SK-N-SH (cell line): ENCODE measurements at regions not wholly inside any gene's neighbourhood (a gene's known extent, or its start where the extent isn't known, plus 50 kb on each side); places are given as distances from the start of the nearest gene placed in this dataset.

Experiments used
- CTCF ChIP-seq: fragments of 200-600 bp; sonication (generic); IDR thresholded peaks from 2 replicates; pipeline ENCODE4 v1.6.1; 2017; ENCODE audit warnings: antibody characterized with exemption, mild to moderate bottlenecking, moderate library complexity
- EP300 ChIP-seq, 2 experiments: IDR thresholded peaks; 2 replicates each; pipeline versions ENCODE4 v1.4.0 to v1.6.1; 2012; ENCODE audit warnings: borderline replicate concordance in 1 of 2, low read depth in 1 of 2, low read length in 1 of 2
- EZH2phosphoT487 ChIP-seq: fragments of 200-600 bp; sonication (generic); IDR thresholded peaks from 2 replicates; pipeline ENCODE4 v1.6.1; 2017; ENCODE audit warnings: low read depth, mixed run types, mild to moderate bottlenecking, antibody characterized with exemption, moderate library complexity, borderline replicate concordance
- FOSL2 ChIP-seq: IDR thresholded peaks from 2 replicates; pipeline ENCODE4 v1.4.0; 2012; ENCODE audit warnings: low read depth, mild to moderate bottlenecking, moderate library complexity, borderline replicate concordance
- GABPA ChIP-seq: IDR thresholded peaks from 2 replicates; pipeline ENCODE4 v1.4.0; 2012; ENCODE audit warnings: low read depth, mild to moderate bottlenecking
- MEF2A ChIP-seq: IDR thresholded peaks from 2 replicates; pipeline ENCODE4 v1.4.0; 2012; ENCODE audit warnings: low read depth, borderline replicate concordance
- POLR2AphosphoS5 ChIP-seq: IDR thresholded peaks from 2 replicates; pipeline ENCODE4 v1.6.1; 2012; ENCODE audit warnings: low read depth, low read length
- USF2 ChIP-seq: fragments of 150-350 bp; IDR thresholded peaks from 2 replicates; pipeline ENCODE4 v1.6.1; 2017; ENCODE audit warnings: antibody characterized with exemption, low read length, low read depth, borderline replicate concordance
- TF ChIP-seq, protein P1 (sequence below): IDR thresholded peaks from 2 replicates; pipeline ENCODE4 v1.4.0; 2012; ENCODE audit warnings: low read depth

DNA sequence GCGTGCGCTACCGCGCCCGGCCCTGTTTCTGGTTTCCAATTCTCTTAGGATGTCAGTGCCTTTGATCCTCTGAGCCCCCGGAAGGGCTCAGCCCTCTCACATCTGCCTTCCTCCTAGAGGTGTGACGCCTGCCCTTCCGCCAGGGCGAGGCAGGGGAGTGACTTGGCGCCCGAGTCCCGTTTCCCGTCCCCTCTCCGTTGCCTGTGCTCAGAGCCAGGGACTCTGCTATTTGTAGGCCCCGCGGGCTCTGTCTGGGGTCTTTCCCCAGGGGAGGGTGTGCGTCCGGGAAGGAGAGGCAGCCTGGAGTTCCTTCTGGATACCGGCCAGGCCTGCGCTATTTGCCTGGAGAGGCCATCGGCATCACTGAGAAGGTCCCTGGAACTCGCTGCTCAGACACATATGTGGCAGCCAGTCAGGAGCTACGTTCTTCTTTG is 103.7 kb upstream of the TAF1B start:
- TF ChIP-seq CTCF (no peak), EP300 (IDR thresholded peaks at IDR 0.05; ENCODE audit: borderline replicate concordance in 1 of 2, low read depth in 1 of 2, low read length in 1 of 2) (no peak), MEF2A (no peak), POLR2AphosphoS5 (no peak), USF2 (no peak), GABPA (no peak), FOSL2 (no peak), EZH2phosphoT487 (no peak)
- TF ChIP-seq, protein P1, sequence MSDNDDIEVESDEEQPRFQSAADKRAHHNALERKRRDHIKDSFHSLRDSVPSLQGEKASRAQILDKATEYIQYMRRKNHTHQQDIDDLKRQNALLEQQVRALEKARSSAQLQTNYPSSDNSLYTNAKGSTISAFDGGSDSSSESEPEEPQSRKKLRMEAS: no peak
